LNCaP clone FGC (cell line): ENCODE measurements at regions not wholly inside any gene's neighbourhood (a gene's known extent, or its start where the extent isn't known, plus 50 kb on each side); places are given as distances from the start of the nearest gene placed in this dataset.

Experiments used
- DNase-seq: peaks from one replicate; pipeline ENCODE4 v3.0.0-alpha.2; 2011; ENCODE audit warnings: low read depth
- H3K4me3 ChIP-seq: 2 replicates; pipeline ENCODE4 v1.5.1; 2011; ENCODE audit warnings: mild to moderate bottlenecking, low read depth, low read length, control low read depth
- CTCF ChIP-seq: IDR thresholded peaks from 2 replicates; pipeline ENCODE4 v1.5.1; 2012; ENCODE audit warnings: mild to moderate bottlenecking; ENCODE audit not compliant: control insufficient read depth, insufficient read depth; ENCODE audit errors: extremely low read depth

GRCh38 chr21:27693376-27693775 is 726.5 kb upstream of the ADAMTS5 start:
- TF ChIP-seq CTCF, result no peak
- no peak overlapping the region for H3K4me3 ChIP-seq
- no peak for DNase-seq

GRCh38 chr21:27691516-27691915 is 724.6 kb upstream of the ADAMTS5 start:
- no peak for DNase-seq
- TF ChIP-seq CTCF, result no peak

DNA sequence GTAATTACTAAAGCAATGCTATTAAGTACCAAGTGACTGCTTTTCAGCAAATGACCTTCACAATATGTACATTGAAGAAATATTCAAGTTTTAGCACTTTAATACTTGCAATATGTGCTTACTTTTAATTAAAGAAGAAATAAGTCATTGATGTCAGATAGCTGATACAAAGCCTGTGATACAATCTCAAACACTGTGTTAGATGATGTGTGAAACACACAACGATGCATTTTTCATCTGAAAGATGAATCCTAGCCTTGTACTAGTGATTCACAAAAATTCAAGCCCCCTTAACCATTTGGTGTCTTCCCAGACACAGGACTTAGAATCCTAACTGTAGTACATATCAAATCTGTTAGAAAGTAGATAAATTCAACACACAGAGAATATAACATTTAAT is 724.1 kb upstream of the ADAMTS5 start:
- H3K4me3 ChIP-seq, result no peak overlapping the region
- no peak for TF ChIP-seq CTCF
- DNase-seq, result no peak

More at GRCh38 chr21:27691516-27691915, 724.6 kb upstream of the ADAMTS5 start:
- no peak overlapping the region for H3K4me3 ChIP-seq

GRCh38 chr21:27690426-27690825 is 723.5 kb upstream of the ADAMTS5 start:
- DNase-seq, result no peak
- H3K4me3 ChIP-seq, result no peak overlapping the region
- TF ChIP-seq CTCF, result no peak

DNA sequence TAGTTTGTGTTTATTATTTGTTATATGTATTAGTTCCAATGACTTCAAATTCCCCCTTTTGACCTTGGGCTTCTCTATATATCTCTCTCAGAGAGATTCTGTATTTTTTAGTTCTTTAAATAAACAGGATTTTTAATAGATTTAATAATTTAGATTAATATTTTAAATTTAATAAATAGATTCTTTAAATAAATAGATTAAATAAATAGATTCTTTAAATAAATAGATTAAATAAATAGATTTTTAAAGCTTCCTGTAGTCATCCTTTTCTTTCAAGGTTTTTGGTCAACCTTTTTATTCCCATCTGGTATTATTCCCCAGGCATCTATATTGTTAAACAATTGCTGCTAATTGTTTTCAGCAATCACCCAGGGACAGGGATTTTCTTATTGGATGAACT is 721.9 kb upstream of the ADAMTS5 start:
- no peak for TF ChIP-seq CTCF
- no peak overlapping the region for H3K4me3 ChIP-seq
- no peak for DNase-seq

GRCh38 chr21:27683292-27683691 is 716.4 kb upstream of the ADAMTS5 start:
- no peak overlapping the region for H3K4me3 ChIP-seq
- DNase-seq, result no peak
- no peak for TF ChIP-seq CTCF

DNA sequence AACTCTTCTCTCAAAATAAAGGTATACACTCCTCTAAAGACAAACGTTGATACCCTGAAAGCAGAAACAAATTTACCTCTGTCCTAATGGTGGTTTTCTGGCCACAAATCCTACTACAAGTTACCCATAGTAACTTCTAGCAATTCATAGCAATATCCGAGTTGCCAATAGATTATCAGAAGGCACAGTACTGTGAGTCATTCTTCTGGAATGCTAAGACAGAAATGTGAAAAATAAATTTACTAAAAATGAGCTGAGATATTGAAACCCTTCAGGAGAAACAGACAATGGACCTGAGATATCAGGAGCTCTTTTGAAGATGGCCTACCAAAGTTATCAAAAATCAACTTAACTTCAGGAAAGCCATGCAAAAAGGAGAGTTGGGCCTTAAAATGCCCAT is 715.0 kb upstream of the ADAMTS5 start:
- DNase-seq, result no peak
- no peak for TF ChIP-seq CTCF
- H3K4me3 ChIP-seq, result no peak overlapping the region
